Fibroblast of lung (primary cell): ENCODE measurements at regions not wholly inside any gene's neighbourhood (a gene's known extent, or its start where the extent isn't known, plus 50 kb on each side); places are given as distances from the start of the nearest gene placed in this dataset.

Experiments
- CTCF ChIP-seq, 2 donors: IDR thresholded peaks in 1 of 2; conservative IDR thresholded peaks in 1 of 2; 1 replicate in 1 of 2; 2 replicates in 1 of 2; pipeline ENCODE4 v1.5.1; 2011 to 2012; ENCODE audit warnings: low read length in 2 of 2, control low read depth in 1 of 2, inconsistent platforms in 1 of 2, low read depth in 1 of 2, mild to moderate bottlenecking in 1 of 2
- EZH2 ChIP-seq: IDR thresholded peaks from 2 replicates; pipeline ENCODE4 v1.5.1; 2012; ENCODE audit warnings: low read length, control low read depth, mild to moderate bottlenecking; ENCODE audit errors: missing control alignments

- TF ChIP-seq CTCF (conservative IDR thresholded peaks at IDR 0.05 in 1 of 2, IDR thresholded peaks at IDR 0.05 in 1 of 2; ENCODE audit: low read depth in 1 of 2, low read length in 2 of 2) (no peak), EZH2 (no peak)
Observed at GRCh38 chr14:87698481-87698880, 294.5 kb downstream of the GALC start.
